HK-2 (cell line): ENCODE measurements at regions not wholly inside any gene's neighbourhood (a gene's known extent, or its start where the extent isn't known, plus 50 kb on each side); places are given as distances from the start of the nearest gene placed in this dataset.
A peak's percentile ranks its signal among the peaks of the same experiment; 100 is the strongest.
"Not testable (repeated sequence)": the region's sequence is repeated elsewhere in the genome, so short reads cannot be mapped to it uniquely, and the experiment has no call there.

Source experiments
- DNase-seq: peaks from one replicate; pipeline ENCODE4 v3.0.0-alpha.2; 2018; ENCODE audit not compliant: unreplicated experiment

GRCh38 chr4:188435381-188435780, 296.1 kb downstream of the TRIML1 start:
- DNase-seq: no peak

GRCh38 chr4:188437535-188437934, 298.3 kb downstream of the TRIML1 start:
- DNase-seq: no peak

- DNase-seq: peak; percentile 21
These were observed 299.2 kb downstream of the TRIML1 start for GRCh38 chr4:188438391-188438824.

GRCh38 chr4:188439641-188440311, 300.5 kb downstream of the TRIML1 start:
- DNase-seq: peak; percentile 16

GRCh38 chr4:188444500-188444899, 305.3 kb downstream of the TRIML1 start:
- DNase-seq: peak; percentile 8

GRCh38 chr4:188448996-188449395, 309.8 kb downstream of the TRIML1 start:
- DNase-seq: not testable (repeated sequence)

- DNase-seq: no peak
These were observed 311.3 kb downstream of the TRIML1 start for GRCh38 chr4:188450571-188450970.

- DNase-seq: no peak
These were observed 312.9 kb downstream of the TRIML1 start for GRCh38 chr4:188452097-188452496.

- no peak for DNase-seq
These were observed 315.3 kb downstream of the TRIML1 start for GRCh38 chr4:188454575-188454974.

- DNase-seq: no peak
These were observed 316.0 kb downstream of the TRIML1 start for GRCh38 chr4:188455062-188455752.

GRCh38 chr4:188459381-188459780, 320.1 kb downstream of the TRIML1 start:
- DNase-seq: no peak

- DNase-seq: no peak
These were observed 324.7 kb downstream of the TRIML1 start for GRCh38 chr4:188463909-188464308.

GRCh38 chr4:188466001-188466400, 326.8 kb downstream of the TRIML1 start:
- DNase-seq: no peak

- DNase-seq: no peak
These were observed 345.0 kb downstream of the TRIML1 start for GRCh38 chr4:188484256-188484655.

GRCh38 chr4:188485906-188486305, 346.7 kb downstream of the TRIML1 start:
- DNase-seq: no peak

GRCh38 chr4:188492886-188493285, 353.6 kb downstream of the TRIML1 start:
- no peak for DNase-seq

GRCh38 chr4:188495169-188495568, 355.9 kb downstream of the TRIML1 start:
- DNase-seq: no peak

- no peak for DNase-seq
These were observed 372.2 kb downstream of the TRIML1 start for GRCh38 chr4:188511431-188511830.

- no peak for DNase-seq
These were observed 393.5 kb downstream of the TRIML1 start for GRCh38 chr4:188532751-188533150.

- DNase-seq: no peak
These were observed 395.1 kb downstream of the TRIML1 start for GRCh38 chr4:188534297-188534696.

GRCh38 chr4:188534917-188535316, 395.7 kb downstream of the TRIML1 start:
- DNase-seq: no peak

- no peak for DNase-seq
These were observed 397.6 kb downstream of the TRIML1 start for GRCh38 chr4:188536826-188537225.

GRCh38 chr4:188550296-188550695, 411.1 kb downstream of the TRIML1 start:
- DNase-seq: no peak
